GM12872 (cell line): ENCODE measurements at regions not wholly inside any gene's neighbourhood (a gene's known extent, or its start where the extent isn't known, plus 50 kb on each side); places are given as distances from the start of the nearest gene placed in this dataset.

Experiments
- CTCF ChIP-seq: IDR thresholded peaks from 3 replicates; pipeline ENCODE4 v1.5.1; 2011; ENCODE audit warnings: low read depth, mild to moderate bottlenecking, low read length, moderate library complexity; ENCODE audit not compliant: insufficient read depth

DNA sequence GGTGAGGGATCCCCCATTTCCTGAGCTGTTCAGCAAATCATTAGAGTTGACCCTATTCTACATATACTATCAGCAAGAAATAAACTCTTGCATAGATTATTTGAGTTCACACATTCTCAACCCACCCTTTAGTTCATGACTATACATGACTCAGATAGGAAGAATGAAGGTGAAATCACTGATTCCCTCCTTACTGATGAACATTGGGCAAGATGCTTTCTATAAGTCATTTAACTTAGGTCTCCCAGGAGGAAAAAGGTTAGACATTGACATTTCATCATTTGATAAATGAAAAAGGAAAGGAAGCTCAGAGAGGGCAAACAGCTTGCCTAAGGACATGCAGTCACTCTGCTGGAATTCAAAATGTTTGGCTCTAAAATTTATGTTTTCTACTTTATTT lies 408.0 kb downstream of the TMEM182 start:
- no peak for TF ChIP-seq CTCF

DNA sequence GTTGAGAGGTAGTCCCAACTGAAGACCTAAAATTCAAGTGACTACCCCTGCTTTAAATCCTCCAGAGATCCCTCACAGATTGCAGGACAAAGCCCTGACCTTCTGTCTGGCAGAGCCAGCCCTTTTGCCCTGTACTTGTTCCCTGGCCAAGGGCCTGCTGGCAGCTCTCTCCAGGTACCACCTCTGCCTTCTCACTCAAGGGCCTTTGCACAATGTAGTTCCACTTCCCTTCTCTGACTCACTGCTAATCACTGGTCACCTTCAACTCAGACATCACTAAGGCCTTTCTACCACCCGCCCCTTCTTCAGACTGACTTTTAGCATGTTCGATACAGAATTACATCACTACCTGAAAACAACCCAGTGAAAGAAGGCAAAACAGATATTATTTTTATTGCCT lies 411.0 kb downstream of the TMEM182 start:
- TF ChIP-seq CTCF = no peak

GRCh38 chr2:103174711-103175110 lies 412.9 kb downstream of the TMEM182 start:
- TF ChIP-seq CTCF = no peak

GRCh38 chr2:103176294-103176915 lies 414.6 kb downstream of the TMEM182 start:
- TF ChIP-seq CTCF = no peak

DNA sequence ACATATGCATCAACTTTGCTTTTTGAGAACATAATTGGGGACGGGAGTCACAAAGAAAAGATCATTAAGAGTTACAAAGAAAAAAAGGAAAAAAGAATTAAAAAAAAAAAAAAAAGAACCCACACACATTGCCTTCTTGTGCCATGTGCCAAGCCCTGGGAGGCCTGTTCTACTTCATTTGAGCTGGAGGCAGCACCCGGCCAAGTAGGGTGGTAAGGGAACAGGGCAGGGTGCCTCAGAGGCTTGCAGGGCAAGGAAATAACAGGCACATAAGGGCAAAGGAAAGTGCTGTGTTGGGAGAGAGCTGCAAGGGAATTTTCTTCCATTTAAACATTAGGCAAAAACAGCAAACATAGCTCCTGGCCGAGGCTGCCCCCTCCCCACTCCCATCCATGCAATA lies 418.0 kb downstream of the TMEM182 start:
- TF ChIP-seq CTCF = no peak

- no peak for TF ChIP-seq CTCF
Measured at GRCh38 chr2:103183061-103183460, 421.2 kb downstream of the TMEM182 start.

DNA sequence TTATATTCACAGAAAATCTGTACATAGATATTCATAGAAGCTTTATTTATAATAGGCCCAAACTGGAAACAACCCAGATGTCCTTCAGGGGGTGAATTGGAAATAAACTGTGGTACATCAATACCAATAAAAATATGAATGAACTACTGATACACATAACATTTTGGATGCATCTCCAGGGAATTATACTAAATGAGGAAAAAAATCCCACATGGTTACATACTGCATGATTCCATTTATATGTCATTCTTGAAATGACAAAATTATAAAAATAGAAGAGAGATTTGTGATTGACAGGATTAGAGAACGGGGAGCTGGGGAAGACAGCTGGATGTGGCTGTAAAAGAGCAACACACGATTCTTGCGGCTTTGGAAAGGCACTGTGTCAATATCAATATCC lies 435.0 kb downstream of the TMEM182 start:
- TF ChIP-seq CTCF = no peak
